ENCODE measurements at regions not wholly inside any gene's neighbourhood (a gene's known extent, or its start where the extent isn't known, plus 50 kb on each side); places are given as distances from the start of the nearest gene placed in this dataset.

GRCh38 chr20:41887500-41887899, 269.3 kb upstream of the CHD6 start:
- TF ChIP-seq CTCF (optimal IDR thresholded peaks at IDR 0.05 in 1 of 3, IDR thresholded peaks at IDR 0.05 in 1 of 3, conservative IDR thresholded peaks at IDR 0.05 in 1 of 3; ENCODE audit: extremely low read depth in 1 of 3, insufficient read depth in 2 of 3, low read length in 3 of 3): no peak
- no peak for TF ChIP-seq EZH2 (IDR thresholded peaks at IDR 0.05; ENCODE audit: low read length)
